HEK293 (cell line): ENCODE measurements at regions not wholly inside any gene's neighbourhood (a gene's known extent, or its start where the extent isn't known, plus 50 kb on each side); places are given as distances from the start of the nearest gene placed in this dataset.
A peak's percentile ranks its signal among the peaks of the same experiment; 100 is the strongest.

Experiments used
- CTCF ChIA-PET: fragments of 350-600 bp; formaldehyde crosslinking; extraction: SDS; loops from one replicate; lab custom pipeline; 2021; ENCODE audit warnings: antibody characterized with exemption; lab: Yijun Ruan, JAX
- POLR2A ChIA-PET: fragments of 300-600 bp; formaldehyde crosslinking; extraction: SDS; loops from one replicate; lab custom pipeline; 2020; ENCODE audit warnings: antibody characterized with exemption, inconsistent platforms; lab: Yijun Ruan, JAX
- H3K27ac ChIP-seq: fragments of 200-500 bp; sonication (Bioruptor generic); 2 replicates; pipeline ENCODE4 v1.5.1; 2014; ENCODE audit warnings: low read depth, low read length, control low read depth, inconsistent platforms; ENCODE audit errors: extremely low read depth
- H3K36me3 ChIP-seq, 2 experiments: fragments of 200-500 bp in 1 of 2; sonication (Bioruptor generic) in 1 of 2; 1 replicate in 1 of 2; 2 replicates in 1 of 2; pipeline ENCODE4 v1.5.1; 2014 to 2017; ENCODE audit warnings: inconsistent platforms in 2 of 2, low read length in 2 of 2; ENCODE audit not compliant: control insufficient read depth in 2 of 2, insufficient read depth in 1 of 2
- H3K4me1 ChIP-seq: fragments of 200-500 bp; sonication (Bioruptor generic); 2 replicates; pipeline ENCODE4 v1.5.1; 2014; ENCODE audit warnings: mild to moderate bottlenecking, low read length, inconsistent platforms; ENCODE audit not compliant: control insufficient read depth, insufficient read depth
- H3K4me3 ChIP-seq: 2 replicates; pipeline ENCODE4 v1.5.1; 2011; ENCODE audit warnings: low read depth, mild to moderate bottlenecking, control low read depth, low read length, moderate library complexity
- H3K9me3 ChIP-seq: fragments of 200-500 bp; sonication (Bioruptor generic); 2 replicates; pipeline ENCODE4 v1.5.1; 2014; ENCODE audit warnings: low read depth, low read length, inconsistent platforms; ENCODE audit not compliant: control insufficient read depth, insufficient read depth
- BCL11A ChIP-seq: fragments of 450-650 bp; formaldehyde crosslinking; IDR thresholded peaks from 2 replicates; pipeline ENCODE4 v1.5.1; 2016; ENCODE audit warnings: low read depth, missing biosample characterization, missing genetic modification characterization
- FEZF1 ChIP-seq: fragments of 450-650 bp; formaldehyde crosslinking; IDR thresholded peaks from 2 replicates; pipeline ENCODE4 v1.5.1; 2016; ENCODE audit warnings: missing biosample characterization, missing genetic modification characterization
- HOXD13 ChIP-seq: sonication (generic); formaldehyde crosslinking; IDR thresholded peaks from 2 replicates; pipeline ENCODE4 v1.8.0; 2022; ENCODE audit warnings: missing genetic modification reagents, borderline replicate concordance
- KLF7 ChIP-seq: fragments of 450-650 bp; formaldehyde crosslinking; IDR thresholded peaks from 2 replicates; pipeline ENCODE4 v1.5.1; 2016; ENCODE audit warnings: missing biosample characterization, missing genetic modification characterization, borderline replicate concordance
- PRDM1 ChIP-seq: fragments of 450-650 bp; formaldehyde crosslinking; IDR thresholded peaks from 2 replicates; pipeline ENCODE4; 2016; ENCODE audit warnings: missing biosample characterization, missing genetic modification characterization
- RBAK ChIP-seq: fragments of 450-650 bp; formaldehyde crosslinking; IDR thresholded peaks from 2 replicates; pipeline ENCODE4 v1.5.1; 2016; ENCODE audit warnings: missing biosample characterization, missing genetic modification characterization
- TCF7L2 ChIP-seq: IDR thresholded peaks from 2 replicates; pipeline ENCODE4 v1.6.1; 2011; ENCODE audit warnings: low read depth, mild to moderate bottlenecking, inconsistent platforms, low read length, moderate library complexity, borderline replicate concordance
- WT1 ChIP-seq: fragments of 450-650 bp; formaldehyde crosslinking; IDR thresholded peaks from 2 replicates; pipeline ENCODE4 v1.5.1; 2016; ENCODE audit warnings: missing biosample characterization, missing genetic modification characterization
- ZFP41 ChIP-seq: fragments of 450-650 bp; formaldehyde crosslinking; IDR thresholded peaks from 2 replicates; pipeline ENCODE4 v1.5.1; 2016; ENCODE audit warnings: missing biosample characterization, missing genetic modification characterization, borderline replicate concordance
- ZFP69B ChIP-seq: fragments of 450-650 bp; formaldehyde crosslinking; IDR thresholded peaks from 2 replicates; pipeline ENCODE4 v1.5.1; 2016; ENCODE audit warnings: missing biosample characterization, missing genetic modification characterization
- ZNF133 ChIP-seq: fragments of 450-650 bp; formaldehyde crosslinking; IDR thresholded peaks from 2 replicates; pipeline ENCODE4 v1.5.1; 2016; ENCODE audit warnings: missing biosample characterization, missing genetic modification characterization
- ZNF155 ChIP-seq: fragments of 450-650 bp; formaldehyde crosslinking; IDR thresholded peaks from 2 replicates; pipeline ENCODE4 v1.5.1; 2016; ENCODE audit warnings: missing biosample characterization, missing genetic modification characterization
- ZNF514 ChIP-seq: fragments of 450-650 bp; formaldehyde crosslinking; IDR thresholded peaks from 2 replicates; pipeline ENCODE4 v1.5.1; 2016; ENCODE audit warnings: missing biosample characterization, missing genetic modification characterization
- ZNF521 ChIP-seq: fragments of 450-650 bp; formaldehyde crosslinking; IDR thresholded peaks from 2 replicates; pipeline ENCODE4 v1.5.1; 2017; ENCODE audit warnings: missing biosample characterization, mild to moderate bottlenecking, missing genetic modification characterization
- ZNF544 ChIP-seq: fragments of 450-650 bp; formaldehyde crosslinking; IDR thresholded peaks from 2 replicates; pipeline ENCODE4 v1.5.0; 2017; ENCODE audit warnings: missing biosample characterization, missing genetic modification characterization
- ZNF560 ChIP-seq: fragments of 450-650 bp; formaldehyde crosslinking; IDR thresholded peaks from 2 replicates; pipeline ENCODE4 v1.5.1; 2017; ENCODE audit warnings: missing biosample characterization, missing genetic modification characterization, borderline replicate concordance
- ZNF561 ChIP-seq: fragments of 450-650 bp; IDR thresholded peaks from 2 replicates; pipeline ENCODE4 v1.5.1; 2018; ENCODE audit warnings: missing biosample characterization, missing genetic modification characterization, borderline replicate concordance
- ZNF610 ChIP-seq: fragments of 450-650 bp; formaldehyde crosslinking; IDR thresholded peaks from 2 replicates; pipeline ENCODE4 v1.5.1; 2016; ENCODE audit warnings: missing biosample characterization, missing genetic modification characterization, borderline replicate concordance
- ZNF654 ChIP-seq: fragments of 450-650 bp; formaldehyde crosslinking; IDR thresholded peaks from 2 replicates; pipeline ENCODE4 v1.5.1; 2016; ENCODE audit warnings: low read depth, missing biosample characterization, missing genetic modification characterization
- ZNF837 ChIP-seq: fragments of 450-650 bp; formaldehyde crosslinking; IDR thresholded peaks from 2 replicates; pipeline ENCODE4 v1.5.1; 2016; ENCODE audit warnings: missing biosample characterization, missing genetic modification characterization
- ZSCAN16 ChIP-seq: fragments of 450-650 bp; formaldehyde crosslinking; IDR thresholded peaks from 2 replicates; pipeline ENCODE4 v1.5.1; 2016; ENCODE audit warnings: missing biosample characterization, missing genetic modification characterization
- TF ChIP-seq, protein P1 (sequence below): fragments of 450-650 bp; formaldehyde crosslinking; IDR thresholded peaks from 2 replicates; pipeline ENCODE4 v1.5.1; 2016; ENCODE audit warnings: missing biosample characterization, missing genetic modification characterization
- TF ChIP-seq, protein P2 (sequence below): fragments of 450-650 bp; formaldehyde crosslinking; IDR thresholded peaks from 2 replicates; pipeline ENCODE4 v1.5.1; 2016; ENCODE audit warnings: missing biosample characterization, missing genetic modification characterization, borderline replicate concordance
- TF ChIP-seq, protein P3 (sequence below): IDR thresholded peaks from 2 replicates; pipeline ENCODE4 v1.6.1; 2011; ENCODE audit warnings: mild to moderate bottlenecking, low read depth, low read length, borderline replicate concordance
- TF ChIP-seq, protein P4 (sequence below): fragments of 450-650 bp; formaldehyde crosslinking; IDR thresholded peaks from 2 replicates; pipeline ENCODE4 v1.5.1; 2017; ENCODE audit warnings: missing biosample characterization, missing genetic modification characterization

DNA sequence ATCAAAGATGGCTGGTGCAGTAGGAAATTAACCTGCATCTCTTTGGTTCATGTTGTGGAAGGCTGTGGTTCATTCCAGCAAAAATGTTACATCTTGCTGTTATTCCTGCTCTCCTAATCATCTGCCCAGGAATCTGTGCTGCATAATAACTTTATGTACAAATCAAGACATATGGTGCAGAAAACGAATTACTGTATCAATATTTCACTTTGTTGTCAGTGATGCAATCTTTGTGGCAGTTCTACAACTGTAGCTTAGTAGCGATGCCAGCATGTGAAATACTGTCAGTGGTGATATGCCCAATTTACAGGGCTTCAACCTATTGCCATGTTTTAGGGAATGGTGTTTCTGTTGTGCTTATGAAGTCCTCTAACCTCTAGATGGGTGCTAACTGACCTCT is 1114.7 kb downstream of the SOCS6 start:
- ChIA-PET CTCF (no interaction called here), POLR2A (no interaction called here)
- H3K4me3 ChIP-seq, result no peak overlapping the region
- H3K27ac ChIP-seq, result no peak overlapping the region
- no peak for TF ChIP-seq ZNF521 (tag by site-specific recombination)
- TF ChIP-seq ZFP41 (tag by site-specific recombination), result no peak
- TF ChIP-seq PRDM1, result no peak
- no peak for TF ChIP-seq ZNF155 (tag by site-specific recombination)
- TF ChIP-seq ZNF514 (tag by site-specific recombination), result no peak
- TF ChIP-seq ZNF837 (tag by site-specific recombination), result no peak
- no peak for TF ChIP-seq ZNF560 (tag by site-specific recombination)
- TF ChIP-seq ZNF133 (tag by site-specific recombination), result no peak
- TF ChIP-seq, protein P1, sequence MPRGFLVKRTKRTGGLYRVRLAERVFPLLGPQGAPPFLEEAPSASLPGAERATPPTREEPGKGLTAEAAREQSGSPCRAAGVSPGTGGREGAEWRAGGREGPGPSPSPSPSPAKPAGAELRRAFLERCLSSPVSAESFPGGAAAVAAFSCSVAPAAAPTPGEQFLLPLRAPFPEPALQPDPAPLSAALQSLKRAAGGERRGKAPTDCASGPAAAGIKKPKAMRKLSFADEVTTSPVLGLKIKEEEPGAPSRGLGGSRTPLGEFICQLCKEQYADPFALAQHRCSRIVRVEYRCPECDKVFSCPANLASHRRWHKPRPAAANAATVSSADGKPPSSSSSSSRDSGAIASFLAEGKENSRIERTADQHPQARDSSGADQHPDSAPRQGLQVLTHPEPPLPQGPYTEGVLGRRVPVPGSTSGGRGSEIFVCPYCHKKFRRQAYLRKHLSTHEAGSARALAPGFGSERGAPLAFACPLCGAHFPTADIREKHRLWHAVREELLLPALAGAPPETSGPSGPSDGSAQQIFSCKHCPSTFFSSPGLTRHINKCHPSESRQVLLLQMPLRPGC (tag by site-specific recombination), result no peak
- TF ChIP-seq, protein P2, sequence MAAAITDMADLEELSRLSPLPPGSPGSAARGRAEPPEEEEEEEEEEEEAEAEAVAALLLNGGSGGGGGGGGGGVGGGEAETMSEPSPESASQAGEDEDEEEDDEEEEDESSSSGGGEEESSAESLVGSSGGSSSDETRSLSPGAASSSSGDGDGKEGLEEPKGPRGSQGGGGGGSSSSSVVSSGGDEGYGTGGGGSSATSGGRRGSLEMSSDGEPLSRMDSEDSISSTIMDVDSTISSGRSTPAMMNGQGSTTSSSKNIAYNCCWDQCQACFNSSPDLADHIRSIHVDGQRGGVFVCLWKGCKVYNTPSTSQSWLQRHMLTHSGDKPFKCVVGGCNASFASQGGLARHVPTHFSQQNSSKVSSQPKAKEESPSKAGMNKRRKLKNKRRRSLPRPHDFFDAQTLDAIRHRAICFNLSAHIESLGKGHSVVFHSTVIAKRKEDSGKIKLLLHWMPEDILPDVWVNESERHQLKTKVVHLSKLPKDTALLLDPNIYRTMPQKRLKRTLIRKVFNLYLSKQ (tag by site-specific recombination), result no peak
- no peak for TF ChIP-seq BCL11A (tag by site-specific recombination)
- TF ChIP-seq, protein P3, sequence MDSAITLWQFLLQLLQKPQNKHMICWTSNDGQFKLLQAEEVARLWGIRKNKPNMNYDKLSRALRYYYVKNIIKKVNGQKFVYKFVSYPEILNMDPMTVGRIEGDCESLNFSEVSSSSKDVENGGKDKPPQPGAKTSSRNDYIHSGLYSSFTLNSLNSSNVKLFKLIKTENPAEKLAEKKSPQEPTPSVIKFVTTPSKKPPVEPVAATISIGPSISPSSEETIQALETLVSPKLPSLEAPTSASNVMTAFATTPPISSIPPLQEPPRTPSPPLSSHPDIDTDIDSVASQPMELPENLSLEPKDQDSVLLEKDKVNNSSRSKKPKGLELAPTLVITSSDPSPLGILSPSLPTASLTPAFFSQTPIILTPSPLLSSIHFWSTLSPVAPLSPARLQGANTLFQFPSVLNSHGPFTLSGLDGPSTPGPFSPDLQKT, result no peak
- no peak for TF ChIP-seq WT1 (tag by site-specific recombination)
- no peak for TF ChIP-seq HOXD13 (CRISPR knock-in tag)
- TF ChIP-seq ZFP69B (tag by site-specific recombination), result no peak
- H3K9me3 ChIP-seq, result no peaks in the 10 kb centered on the region
- H3K4me1 ChIP-seq, result no peaks in the 10 kb centered on the region
- H3K36me3 ChIP-seq, result no peaks in the 10 kb centered on the region

DNA sequence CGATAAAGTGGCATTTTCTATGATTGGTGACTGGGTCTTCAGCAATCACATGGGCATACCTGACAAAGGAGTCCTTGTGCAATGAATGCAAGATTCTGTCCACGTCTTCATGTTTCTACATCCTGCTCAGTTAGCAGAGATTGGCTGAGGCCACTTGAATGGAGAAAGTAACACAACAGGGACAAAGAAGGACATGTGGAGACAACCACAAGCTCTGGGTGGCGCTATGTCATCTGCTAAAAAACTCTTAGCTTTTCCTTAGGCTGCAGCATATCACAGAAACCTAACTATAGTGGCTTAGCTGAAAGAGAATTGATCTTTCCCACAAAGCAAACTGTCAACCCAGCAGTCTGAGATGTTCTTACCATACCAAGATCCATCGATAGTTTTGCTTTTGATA is 1109.7 kb downstream of the SOCS6 start:
- TF ChIP-seq ZNF155 (tag by site-specific recombination), result no peak
- TF ChIP-seq ZNF654 (tag by site-specific recombination), result peak; percentile 11; the same call in 1 of the 2 replicates
- TF ChIP-seq, protein P4, sequence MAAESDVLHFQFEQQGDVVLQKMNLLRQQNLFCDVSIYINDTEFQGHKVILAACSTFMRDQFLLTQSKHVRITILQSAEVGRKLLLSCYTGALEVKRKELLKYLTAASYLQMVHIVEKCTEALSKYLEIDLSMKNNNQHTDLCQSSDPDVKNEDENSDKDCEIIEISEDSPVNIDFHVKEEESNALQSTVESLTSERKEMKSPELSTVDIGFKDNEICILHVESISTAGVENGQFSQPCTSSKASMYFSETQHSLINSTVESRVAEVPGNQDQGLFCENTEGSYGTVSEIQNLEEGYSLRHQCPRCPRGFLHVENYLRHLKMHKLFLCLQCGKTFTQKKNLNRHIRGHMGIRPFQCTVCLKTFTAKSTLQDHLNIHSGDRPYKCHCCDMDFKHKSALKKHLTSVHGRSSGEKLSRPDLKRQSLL, result no peak
- Histone ChIP-seq H3K9me3 (no peaks in the 10 kb centered on the region), H3K27ac (no peak overlapping the region), H3K4me3 (no peak overlapping the region), H3K4me1 (no peaks in the 10 kb centered on the region), H3K36me3 (no peaks in the 10 kb centered on the region)
- ChIA-PET POLR2A (no interaction called here), CTCF (interaction anchor here (0.8 to 1.6 kb wide), 3 partner anchors 8 to 386 kb away, joined by 3 to 6 read pairs (median 4); no protein-coding TSS in a partner anchor)

DNA sequence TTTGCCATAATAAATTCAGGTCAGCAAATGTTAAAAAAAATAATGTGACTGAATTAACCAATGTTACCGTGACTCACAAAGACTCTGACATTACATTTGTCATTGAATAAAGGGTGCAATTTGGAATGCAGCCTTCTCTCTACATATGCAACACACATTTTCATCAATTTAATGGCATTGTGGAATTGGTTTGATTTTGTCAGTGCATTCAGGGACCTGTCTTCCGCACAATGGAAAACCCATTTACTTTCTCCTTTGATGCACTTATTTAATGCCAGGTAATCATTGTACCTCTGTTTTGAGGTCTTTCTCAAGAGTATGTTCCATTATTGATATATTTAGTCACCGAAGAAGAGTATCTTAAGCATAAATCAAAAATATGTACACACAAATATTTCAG is 1099.3 kb downstream of the SOCS6 start:
- no peak for TF ChIP-seq FEZF1 (tag by site-specific recombination)
- no peak for TF ChIP-seq ZNF561 (tag by site-specific recombination)
- no peak for TF ChIP-seq ZNF560 (tag by site-specific recombination)
- TF ChIP-seq RBAK (tag by site-specific recombination), result no peak
- TF ChIP-seq TCF7L2, result no peak
- TF ChIP-seq ZSCAN16, result no peak
- TF ChIP-seq ZNF544 (tag by site-specific recombination), result no peak
- no peak for TF ChIP-seq ZNF610 (tag by site-specific recombination)
- no peak for TF ChIP-seq KLF7 (tag by site-specific recombination)
- TF ChIP-seq, all 188 proteins: peak for 0
- H3K9me3 ChIP-seq, result no peaks in the 10 kb centered on the region
- H3K4me3 ChIP-seq, result no peak overlapping the region
- ChIA-PET POLR2A (no interaction called here), CTCF (no interaction called here)
- no peaks in the 10 kb centered on the region for H3K36me3 ChIP-seq
- H3K4me1 ChIP-seq, result no peaks in the 10 kb centered on the region
- no peak overlapping the region for H3K27ac ChIP-seq
